Smooth muscle cell (in vitro differentiated cells): ENCODE measurements at regions not wholly inside any gene's neighbourhood (a gene's known extent, or its start where the extent isn't known, plus 50 kb on each side); places are given as distances from the start of the nearest gene placed in this dataset.

Experiments
- DNase-seq: peaks from one replicate; lab custom pipeline; 2025; ENCODE audit not compliant: unreplicated experiment; lab: John Stamatoyannopoulos, UW
- H2AFZ ChIP-seq: fragments of 200-600 bp; sonication (generic); 2 replicates; pipeline ENCODE4 v1.6.0; 2016; ENCODE audit warnings: antibody characterized with exemption, low read depth, mild to moderate bottlenecking
- H3F3A ChIP-seq: fragments of 200-600 bp; sonication (generic); 2 replicates; pipeline ENCODE4 v1.6.0; 2017; ENCODE audit warnings: antibody characterized with exemption, low read depth
- H3K27ac ChIP-seq: fragments of 200-600 bp; sonication (generic); 2 replicates; pipeline ENCODE4 v1.5.1; 2016; ENCODE audit warnings: low read depth, mild to moderate bottlenecking
- H3K27me3 ChIP-seq: fragments of 200-600 bp; sonication (generic); 2 replicates; pipeline ENCODE4 v1.6.1; 2016; ENCODE audit warnings: low read depth, mild to moderate bottlenecking
- H3K36me3 ChIP-seq: fragments of 200-600 bp; sonication (generic); 2 replicates; pipeline ENCODE4 v1.5.1; 2016; ENCODE audit warnings: low read depth
- H3K4me1 ChIP-seq: fragments of 200-600 bp; sonication (generic); 2 replicates; pipeline ENCODE4 v1.5.1; 2016; ENCODE audit warnings: low read depth
- H3K4me2 ChIP-seq: fragments of 200-600 bp; sonication (generic); 2 replicates; pipeline ENCODE4 v1.6.0; 2016; ENCODE audit warnings: mild to moderate bottlenecking
- H3K4me3 ChIP-seq: fragments of 200-600 bp; sonication (generic); 2 replicates; pipeline ENCODE4 v1.5.1; 2016; ENCODE audit warnings: mild to moderate bottlenecking
- H3K79me2 ChIP-seq: fragments of 200-600 bp; sonication (generic); 2 replicates; pipeline ENCODE4 v1.6.0; 2016; ENCODE audit warnings: low read depth, mild to moderate bottlenecking
- H3K9ac ChIP-seq: fragments of 200-600 bp; sonication (generic); 2 replicates; pipeline ENCODE4 v1.6.0; 2016; ENCODE audit warnings: low read depth
- H3K9me3 ChIP-seq: fragments of 200-600 bp; sonication (generic); replicated peaks from 2 replicates; pipeline ENCODE4 v1.5.1; 2016; ENCODE audit warnings: low read depth
- H4K20me1 ChIP-seq: fragments of 200-600 bp; sonication (generic); 2 replicates; pipeline ENCODE4 v1.6.0; 2016; ENCODE audit warnings: low read depth
- WGBS: methylation state at CpG from one replicate; pipeline ENCODE4 v1.1.7; 2016; ENCODE audit warnings: low lambda C conversion rate; 5-methylcytosine and 5-hydroxymethylcytosine counted together
- TF ChIP-seq, protein P1 (sequence below): fragments of 200-600 bp; sonication (generic); IDR thresholded peaks from 2 replicates; pipeline ENCODE4 v1.5.1; 2017; ENCODE audit warnings: borderline replicate concordance, mild to moderate bottlenecking, antibody characterized with exemption; ENCODE audit not compliant: insufficient read depth, poor library complexity, severe bottlenecking

DNA sequence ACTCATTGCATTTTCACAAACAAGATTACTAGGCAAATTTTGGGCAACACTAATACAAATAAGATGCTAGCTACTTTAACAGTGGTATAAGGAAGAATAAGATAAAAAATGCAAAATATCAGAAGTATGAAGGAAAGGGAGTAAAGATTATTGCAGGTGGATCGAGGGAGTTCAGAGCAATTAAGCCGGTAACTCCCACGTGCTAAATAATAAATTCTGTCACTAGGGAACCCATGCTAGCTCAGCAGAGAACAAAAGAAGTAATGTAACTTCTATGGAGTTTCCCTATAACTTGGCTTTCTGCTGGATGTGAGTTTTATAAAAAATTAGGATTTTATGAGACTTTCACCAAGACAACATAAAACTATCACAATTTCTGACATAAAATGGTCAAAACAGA is 470.5 kb upstream of the RGS18 start:
- no peak overlapping the region for H2AFZ ChIP-seq
- H3K79me2 ChIP-seq, result no peaks in the 10 kb centered on the region
- H3F3A ChIP-seq, result no peaks in the 10 kb centered on the region
- H3K4me2 ChIP-seq, result no peak overlapping the region
- TF ChIP-seq, protein P1, sequence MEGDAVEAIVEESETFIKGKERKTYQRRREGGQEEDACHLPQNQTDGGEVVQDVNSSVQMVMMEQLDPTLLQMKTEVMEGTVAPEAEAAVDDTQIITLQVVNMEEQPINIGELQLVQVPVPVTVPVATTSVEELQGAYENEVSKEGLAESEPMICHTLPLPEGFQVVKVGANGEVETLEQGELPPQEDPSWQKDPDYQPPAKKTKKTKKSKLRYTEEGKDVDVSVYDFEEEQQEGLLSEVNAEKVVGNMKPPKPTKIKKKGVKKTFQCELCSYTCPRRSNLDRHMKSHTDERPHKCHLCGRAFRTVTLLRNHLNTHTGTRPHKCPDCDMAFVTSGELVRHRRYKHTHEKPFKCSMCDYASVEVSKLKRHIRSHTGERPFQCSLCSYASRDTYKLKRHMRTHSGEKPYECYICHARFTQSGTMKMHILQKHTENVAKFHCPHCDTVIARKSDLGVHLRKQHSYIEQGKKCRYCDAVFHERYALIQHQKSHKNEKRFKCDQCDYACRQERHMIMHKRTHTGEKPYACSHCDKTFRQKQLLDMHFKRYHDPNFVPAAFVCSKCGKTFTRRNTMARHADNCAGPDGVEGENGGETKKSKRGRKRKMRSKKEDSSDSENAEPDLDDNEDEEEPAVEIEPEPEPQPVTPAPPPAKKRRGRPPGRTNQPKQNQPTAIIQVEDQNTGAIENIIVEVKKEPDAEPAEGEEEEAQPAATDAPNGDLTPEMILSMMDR, result no peak
- no peaks in the 10 kb centered on the region for H3K9me3 ChIP-seq
- DNase-seq, result no peak
- no peak overlapping the region for H3K4me3 ChIP-seq
- H3K36me3 ChIP-seq, result no peaks in the 10 kb centered on the region
- H4K20me1 ChIP-seq, result no peaks in the 10 kb centered on the region
- H3K4me1 ChIP-seq, result no peaks in the 10 kb centered on the region
- WGBS, result 89% methylated on average over 3 of the region's 3 CpGs
- no peak overlapping the region for H3K27ac ChIP-seq
- H3K9ac ChIP-seq, result no peak overlapping the region
- H3K27me3 ChIP-seq, result no peaks in the 10 kb centered on the region

DNA sequence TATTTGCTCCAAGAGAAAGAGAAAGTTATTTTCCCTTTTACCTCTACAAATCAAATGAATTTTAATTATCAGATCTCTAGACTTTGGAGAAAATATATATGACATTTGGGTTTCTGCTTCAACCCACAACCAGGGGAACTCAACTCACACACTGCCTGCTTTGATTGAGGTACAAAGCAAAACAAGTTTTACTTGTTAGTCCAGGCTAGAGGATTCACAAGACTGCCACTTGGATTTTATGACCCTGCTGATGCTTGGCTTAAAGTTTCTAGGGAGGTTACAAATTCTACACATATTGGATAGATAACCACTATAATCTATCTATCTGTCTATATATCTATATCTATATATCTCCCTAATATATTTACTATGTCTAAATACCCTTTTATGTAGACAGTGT is 467.3 kb upstream of the RGS18 start:
- DNase-seq, result no peak
- H3K36me3 ChIP-seq, result no peaks in the 10 kb centered on the region
- H3K27me3 ChIP-seq, result no peaks in the 10 kb centered on the region
- TF ChIP-seq, protein P1, result no peak
- H3K9ac ChIP-seq, result no peak overlapping the region
- no peaks in the 10 kb centered on the region for H3F3A ChIP-seq
- no peak overlapping the region for H2AFZ ChIP-seq
- no peak overlapping the region for H3K4me2 ChIP-seq
- no peaks in the 10 kb centered on the region for H3K79me2 ChIP-seq
- no peak overlapping the region for H3K4me3 ChIP-seq
- H3K27ac ChIP-seq, result no peak overlapping the region
- no peaks in the 10 kb centered on the region for H3K9me3 ChIP-seq
- H3K4me1 ChIP-seq, result no peaks in the 10 kb centered on the region
- H4K20me1 ChIP-seq, result no peaks in the 10 kb centered on the region

DNA sequence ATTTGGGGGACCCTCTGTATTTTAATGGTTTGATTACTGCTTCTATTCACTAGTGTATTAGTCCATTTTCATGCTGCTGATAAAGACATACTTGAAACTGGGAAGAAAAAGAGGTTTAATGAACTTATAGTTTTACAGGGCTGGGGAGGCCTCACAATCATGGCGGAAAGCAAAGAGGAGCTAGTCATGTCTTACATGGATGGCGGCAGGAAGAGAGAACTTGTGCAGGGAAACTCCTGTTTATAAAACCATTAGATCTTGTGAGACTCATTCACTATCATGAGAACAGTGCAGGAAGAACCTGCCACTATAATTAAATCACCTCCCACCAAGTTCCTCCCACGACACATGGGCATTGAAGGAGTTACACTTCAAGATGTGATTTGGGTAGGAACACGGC is 464.5 kb upstream of the RGS18 start:
- TF ChIP-seq, protein P1, result no peak
- H3K79me2 ChIP-seq, result no peaks in the 10 kb centered on the region
- WGBS, result 97% methylated on average over 4 of the region's 4 CpGs
- no peaks in the 10 kb centered on the region for H3K4me1 ChIP-seq
- H3F3A ChIP-seq, result no peaks in the 10 kb centered on the region
- no peaks in the 10 kb centered on the region for H3K36me3 ChIP-seq
- H4K20me1 ChIP-seq, result no peaks in the 10 kb centered on the region
- no peak overlapping the region for H3K4me3 ChIP-seq
- H3K9ac ChIP-seq, result no peak overlapping the region
- no peak for DNase-seq
- H3K27me3 ChIP-seq, result no peaks in the 10 kb centered on the region
- H3K9me3 ChIP-seq, result no peaks in the 10 kb centered on the region
- H2AFZ ChIP-seq, result no peak overlapping the region
- H3K27ac ChIP-seq, result no peak overlapping the region
- no peak overlapping the region for H3K4me2 ChIP-seq

DNA sequence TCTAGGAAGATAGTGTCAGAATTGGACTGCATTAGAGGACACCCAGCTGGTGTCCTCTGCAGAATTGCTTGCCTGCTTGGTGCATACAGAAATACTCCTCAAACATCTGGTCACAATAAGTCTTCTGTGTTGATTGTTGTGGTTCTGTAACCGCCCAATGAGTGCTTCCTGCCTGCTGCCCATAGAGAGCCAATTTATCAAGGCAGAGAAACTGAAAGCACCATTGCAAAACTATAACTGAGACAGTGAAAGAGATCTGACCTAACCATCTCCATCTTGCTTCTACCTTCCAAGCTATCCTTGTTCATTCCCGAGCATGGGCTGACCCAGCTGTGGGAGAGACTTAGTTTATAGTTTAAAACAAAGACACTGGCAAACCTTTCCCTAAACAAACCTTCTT is 462.4 kb upstream of the RGS18 start:
- H3K4me3 ChIP-seq, result no peak overlapping the region
- no peak overlapping the region for H3K4me2 ChIP-seq
- H3K9ac ChIP-seq, result no peak overlapping the region
- H3K79me2 ChIP-seq, result no peaks in the 10 kb centered on the region
- no peaks in the 10 kb centered on the region for H3K9me3 ChIP-seq
- no peaks in the 10 kb centered on the region for H3K4me1 ChIP-seq
- H3K27me3 ChIP-seq, result no peaks in the 10 kb centered on the region
- H3K27ac ChIP-seq, result no peak overlapping the region
- no peak overlapping the region for H2AFZ ChIP-seq
- 89% methylated on average over 2 of the region's 2 CpGs for WGBS
- no peaks in the 10 kb centered on the region for H4K20me1 ChIP-seq
- no peaks in the 10 kb centered on the region for H3F3A ChIP-seq
- TF ChIP-seq, protein P1, result no peak
- DNase-seq, result no peak
- no peaks in the 10 kb centered on the region for H3K36me3 ChIP-seq
